Activated CD4-positive, alpha-beta T cell treated with anti-CD3 and anti-CD28 coated beads, Interleukin-2, amount 50 U/mL, for 48 hours (primary cell): ENCODE measurements at regions not wholly inside any gene's neighbourhood (a gene's known extent, or its start where the extent isn't known, plus 50 kb on each side); places are given as distances from the start of the nearest gene placed in this dataset.

ENCODE experiments used
- DNase-seq, 2 experiments: peaks; one replicate each; pipeline ENCODE4 v3.0.0-alpha.2; 2020

GRCh38 chr5:71865665-71866320, 146.7 kb downstream of the CARTPT start:
- no peak for DNase-seq

- DNase-seq, result no peak
Observed at GRCh38 chr5:71872311-71872864, 153.3 kb downstream of the CARTPT start.

GRCh38 chr5:71873191-71873591, 154.1 kb downstream of the CARTPT start:
- no peak for DNase-seq

GRCh38 chr5:71874521-71874920, 155.4 kb downstream of the CARTPT start:
- DNase-seq, result no peak

GRCh38 chr5:71877511-71877910, 158.4 kb downstream of the CARTPT start:
- no peak for DNase-seq

- DNase-seq, result no peak
Observed at GRCh38 chr5:71880536-71880935, 161.5 kb downstream of the CARTPT start.

GRCh38 chr5:71882826-71883741, 164.0 kb downstream of the CARTPT start:
- no peak for DNase-seq

- DNase-seq, result no peak
Observed at GRCh38 chr5:71883742-71884103, 164.6 kb downstream of the CARTPT start.

- no peak for DNase-seq
Observed at GRCh38 chr5:71884926-71885325, 165.9 kb downstream of the CARTPT start.

- DNase-seq, result no peak
Observed at GRCh38 chr5:71886406-71886805, 167.3 kb downstream of the CARTPT start.

GRCh38 chr5:71887680-71888079, 168.6 kb downstream of the CARTPT start:
- DNase-seq, result no peak

GRCh38 chr5:71891406-71891805, 172.3 kb downstream of the CARTPT start:
- DNase-seq, result no peak

- DNase-seq, result no peak
Observed at GRCh38 chr5:71891856-71892255, 172.8 kb downstream of the CARTPT start.

- DNase-seq, result no peak
Observed at GRCh38 chr5:71892641-71893365, 173.7 kb downstream of the CARTPT start.

- no peak for DNase-seq
Observed at GRCh38 chr5:71893451-71893850, 174.4 kb downstream of the CARTPT start.

GRCh38 chr5:71894091-71894490, 175.0 kb downstream of the CARTPT start:
- DNase-seq, result no peak

- DNase-seq, result no peak
Observed at GRCh38 chr5:71895546-71895945, 176.5 kb downstream of the CARTPT start.

GRCh38 chr5:71899865-71900342, 180.8 kb downstream of the CARTPT start:
- DNase-seq, result no peak

- no peak for DNase-seq
Observed at GRCh38 chr5:71903808-71904207, 184.7 kb downstream of the CARTPT start.

GRCh38 chr5:71904852-71905251, 185.8 kb downstream of the CARTPT start:
- DNase-seq, result no peak

- DNase-seq, result no peak
Observed at GRCh38 chr5:71905834-71906711, 187.0 kb downstream of the CARTPT start.

- no peak for DNase-seq
Observed at GRCh38 chr5:71907001-71907588, 188.0 kb downstream of the CARTPT start.
